ENCODE measurements at regions not wholly inside any gene's neighbourhood (a gene's known extent, or its start where the extent isn't known, plus 50 kb on each side); places are given as distances from the start of the nearest gene placed in this dataset.
"Not testable (repeated sequence)": the region's sequence is repeated elsewhere in the genome, so short reads cannot be mapped to it uniquely, and the experiment has no call there.

- no peak for DNase-seq
- Histone ChIP-seq H3K4me3 (ENCODE audit: insufficient read depth, low read depth, low read length) (no peak overlapping the region), H3K27me3 (ENCODE audit: control insufficient read depth, insufficient read depth, low read length) (no peaks in the 10 kb centered on the region), H3K36me3 (replicated peaks; ENCODE audit: control insufficient read depth, insufficient read depth, low read length) (no peaks in the 10 kb centered on the region)
These were observed 368.1 kb upstream of the NOCT start for GRCh38 chr4:138647433-138647832.

- no peaks in the 10 kb centered on the region for H3K36me3 ChIP-seq (replicated peaks; ENCODE audit: control insufficient read depth, insufficient read depth, low read length)
- no peaks in the 10 kb centered on the region for H3K27me3 ChIP-seq (ENCODE audit: control insufficient read depth, insufficient read depth, low read length)
- no peak overlapping the region for H3K4me3 ChIP-seq (ENCODE audit: insufficient read depth, low read depth, low read length)
- no peak for DNase-seq
These were observed 369.2 kb upstream of the NOCT start for GRCh38 chr4:138646383-138646782.

DNA sequence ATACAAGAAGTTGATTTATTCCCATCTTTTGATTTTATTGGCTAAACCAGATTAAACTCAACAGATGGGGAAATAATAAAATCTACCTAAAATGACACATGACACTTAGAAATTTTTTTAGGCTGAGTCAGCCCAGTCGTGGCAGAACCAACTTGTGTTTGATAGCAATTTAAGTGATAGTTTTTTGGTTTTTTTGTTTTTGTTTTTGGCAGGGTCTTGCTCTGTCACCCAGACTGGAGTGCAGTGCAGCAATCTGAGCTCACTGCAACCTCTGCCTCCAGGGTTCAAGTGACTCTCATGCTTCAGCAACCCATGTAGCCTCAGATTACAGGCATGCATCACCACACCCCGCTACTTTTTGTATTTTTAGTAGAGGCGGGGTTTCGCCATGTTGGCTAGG lies 370.3 kb upstream of the NOCT start:
- no peak for DNase-seq
- Histone ChIP-seq H3K4me3 (ENCODE audit: insufficient read depth, low read depth, low read length) (no peak overlapping the region), H3K27me3 (ENCODE audit: control insufficient read depth, insufficient read depth, low read length) (no peaks in the 10 kb centered on the region), H3K36me3 (replicated peaks; ENCODE audit: control insufficient read depth, insufficient read depth, low read length) (no peaks in the 10 kb centered on the region)

GRCh38 chr4:138644322-138644721 lies 371.3 kb upstream of the NOCT start:
- DNase-seq, result no peak
- Histone ChIP-seq H3K27me3 (ENCODE audit: control insufficient read depth, insufficient read depth, low read length) (no peaks in the 10 kb centered on the region), H3K4me3 (ENCODE audit: insufficient read depth, low read depth, low read length) (no peak overlapping the region), H3K36me3 (replicated peaks; ENCODE audit: control insufficient read depth, insufficient read depth, low read length) (no peaks in the 10 kb centered on the region)

DNA sequence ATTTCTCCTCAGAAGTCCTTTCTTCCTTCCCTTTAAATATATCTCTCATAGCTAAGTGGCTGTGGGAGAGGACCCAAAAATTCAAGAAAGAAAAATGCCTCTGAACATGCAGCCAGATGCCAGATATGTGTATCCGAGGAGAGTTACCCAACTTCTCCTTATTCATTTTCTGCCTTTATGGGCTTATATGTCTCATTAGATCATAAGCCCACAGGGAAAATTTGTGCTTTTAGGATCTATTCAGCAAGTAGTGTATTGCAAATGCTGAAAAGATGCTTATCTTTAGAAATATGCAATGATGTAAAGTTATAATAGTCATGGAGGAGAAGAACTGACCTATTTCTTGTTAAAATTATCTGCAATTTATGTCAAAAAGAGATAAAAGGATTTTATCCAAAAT lies 371.8 kb upstream of the NOCT start:
- Histone ChIP-seq H3K36me3 (replicated peaks; ENCODE audit: control insufficient read depth, insufficient read depth, low read length) (no peaks in the 10 kb centered on the region), H3K4me3 (ENCODE audit: insufficient read depth, low read depth, low read length) (no peak overlapping the region), H3K27me3 (ENCODE audit: control insufficient read depth, insufficient read depth, low read length) (no peaks in the 10 kb centered on the region)
- no peak for DNase-seq

DNA sequence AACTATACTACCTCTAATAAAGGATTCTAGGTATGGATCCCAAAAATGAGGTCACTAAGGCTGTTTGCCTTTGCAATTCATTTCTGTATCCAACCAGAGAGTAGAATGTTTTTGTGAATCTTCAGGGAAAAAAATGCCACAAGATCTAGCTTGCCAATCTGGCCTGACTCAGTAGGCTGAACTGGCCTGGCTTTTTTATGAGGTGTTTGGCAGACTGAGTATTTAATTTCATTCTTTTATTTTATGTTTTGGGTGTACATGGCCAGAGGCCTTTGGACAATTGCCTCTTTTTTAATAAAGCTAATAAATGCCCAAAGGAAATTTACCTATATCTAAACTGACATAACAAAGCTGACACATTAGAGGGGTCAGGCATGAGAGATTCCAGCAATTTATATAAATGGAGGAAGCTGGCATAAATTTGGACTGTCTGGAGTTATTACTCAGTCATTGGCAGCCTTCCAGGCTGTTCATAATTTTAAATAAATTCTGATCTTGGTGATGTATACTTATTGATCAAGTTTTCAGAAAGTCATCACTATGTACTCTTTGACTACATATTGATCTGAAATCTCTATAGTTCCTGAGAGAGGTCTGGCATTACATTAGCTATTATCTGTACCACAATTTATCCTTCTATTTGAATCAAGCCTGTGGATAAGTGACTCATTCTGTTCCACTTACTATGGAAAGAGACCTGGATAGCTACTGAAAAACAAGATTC lies 376.4 kb upstream of the NOCT start:
- Histone ChIP-seq H3K27me3 (ENCODE audit: control insufficient read depth, insufficient read depth, low read length) (no peaks in the 10 kb centered on the region), H3K36me3 (replicated peaks; ENCODE audit: control insufficient read depth, insufficient read depth, low read length) (no peaks in the 10 kb centered on the region), H3K4me3 (ENCODE audit: insufficient read depth, low read depth, low read length) (no peak overlapping the region)
- no peak for DNase-seq

DNA sequence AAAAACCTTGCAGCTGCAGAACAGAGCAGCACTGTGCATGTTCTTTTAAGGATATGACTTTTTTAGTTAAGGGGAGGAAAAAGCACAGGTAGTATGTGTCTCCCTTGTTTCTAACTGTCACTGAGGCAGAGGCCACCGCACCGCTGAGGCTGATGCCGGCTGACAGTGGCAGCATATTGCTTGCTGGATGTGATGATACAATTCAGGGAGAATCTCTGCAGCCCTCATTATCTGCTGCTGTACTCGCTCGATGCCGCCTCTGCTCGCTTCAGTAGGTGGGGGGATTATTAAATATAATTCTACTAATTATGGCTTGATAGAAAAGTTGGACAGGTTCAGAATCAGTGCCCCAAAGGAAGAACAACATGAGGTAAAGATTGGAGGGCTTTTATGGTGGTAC lies 378.8 kb upstream of the NOCT start:
- H3K36me3 ChIP-seq (replicated peaks; ENCODE audit: control insufficient read depth, insufficient read depth, low read length), result no peaks in the 10 kb centered on the region
- no peak overlapping the region for H3K4me3 ChIP-seq (ENCODE audit: insufficient read depth, low read depth, low read length)
- DNase-seq, result no peak
- no peaks in the 10 kb centered on the region for H3K27me3 ChIP-seq (ENCODE audit: control insufficient read depth, insufficient read depth, low read length)

DNA sequence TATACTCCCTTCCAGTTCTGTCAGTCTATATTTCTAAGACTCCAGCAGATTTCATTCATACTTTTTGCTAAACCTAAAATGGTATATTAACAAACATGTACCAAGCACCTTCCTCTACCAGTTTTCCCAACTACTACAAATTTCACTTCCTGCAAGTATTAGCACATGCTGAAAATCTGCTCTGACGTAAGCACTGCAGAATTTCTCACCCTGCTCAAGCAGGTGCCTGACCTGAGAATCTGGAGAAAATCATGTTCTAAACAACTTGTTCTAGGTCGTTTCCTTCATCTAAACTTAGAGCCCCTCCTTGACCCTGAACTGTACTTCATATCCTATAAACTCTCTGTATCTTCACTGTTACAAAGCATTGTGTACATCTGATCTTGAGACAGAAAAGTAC lies 380.7 kb upstream of the NOCT start:
- DNase-seq, result no peak

DNA sequence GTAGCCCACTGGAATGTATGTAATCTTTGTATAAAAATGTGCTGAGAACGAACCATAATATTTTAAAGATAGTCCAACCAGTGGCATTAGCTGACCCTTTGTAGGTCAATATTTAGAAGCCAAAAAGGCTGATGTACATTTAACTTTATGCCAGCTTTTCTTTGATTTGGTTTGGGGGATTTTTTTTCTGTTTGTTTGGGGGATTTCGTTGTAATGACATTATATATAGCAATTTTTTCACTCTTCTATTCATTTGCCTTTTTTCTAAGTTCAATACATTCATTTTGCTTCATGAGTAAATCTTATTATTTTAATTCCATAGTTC lies 382.0 kb upstream of the NOCT start:
- H3K4me3 ChIP-seq (ENCODE audit: insufficient read depth, low read depth, low read length), result no peak overlapping the region
- H3K27me3 ChIP-seq (ENCODE audit: control insufficient read depth, insufficient read depth, low read length), result no peaks in the 10 kb centered on the region
- DNase-seq, result no peak
- H3K36me3 ChIP-seq (replicated peaks; ENCODE audit: control insufficient read depth, insufficient read depth, low read length), result no peaks in the 10 kb centered on the region

More for the DNA sequence above, 380.7 kb upstream of the NOCT start:
- Histone ChIP-seq H3K27me3 (ENCODE audit: control insufficient read depth, insufficient read depth, low read length) (no peaks in the 10 kb centered on the region), H3K36me3 (replicated peaks; ENCODE audit: control insufficient read depth, insufficient read depth, low read length) (no peaks in the 10 kb centered on the region), H3K4me3 (ENCODE audit: insufficient read depth, low read depth, low read length) (no peak overlapping the region)

- Histone ChIP-seq H3K4me3 (ENCODE audit: insufficient read depth, low read depth, low read length) (no peak overlapping the region), H3K27me3 (ENCODE audit: control insufficient read depth, insufficient read depth, low read length) (no peaks in the 10 kb centered on the region), H3K36me3 (replicated peaks; ENCODE audit: control insufficient read depth, insufficient read depth, low read length) (no peaks in the 10 kb centered on the region)
- no peak for DNase-seq
These were observed 382.6 kb upstream of the NOCT start for GRCh38 chr4:138632856-138633579.

GRCh38 chr4:138630666-138631065 lies 384.9 kb upstream of the NOCT start:
- H3K4me3 ChIP-seq (ENCODE audit: insufficient read depth, low read depth, low read length), result no peak overlapping the region
- no peak for DNase-seq
- H3K27me3 ChIP-seq (ENCODE audit: control insufficient read depth, insufficient read depth, low read length), result no peaks in the 10 kb centered on the region

DNA sequence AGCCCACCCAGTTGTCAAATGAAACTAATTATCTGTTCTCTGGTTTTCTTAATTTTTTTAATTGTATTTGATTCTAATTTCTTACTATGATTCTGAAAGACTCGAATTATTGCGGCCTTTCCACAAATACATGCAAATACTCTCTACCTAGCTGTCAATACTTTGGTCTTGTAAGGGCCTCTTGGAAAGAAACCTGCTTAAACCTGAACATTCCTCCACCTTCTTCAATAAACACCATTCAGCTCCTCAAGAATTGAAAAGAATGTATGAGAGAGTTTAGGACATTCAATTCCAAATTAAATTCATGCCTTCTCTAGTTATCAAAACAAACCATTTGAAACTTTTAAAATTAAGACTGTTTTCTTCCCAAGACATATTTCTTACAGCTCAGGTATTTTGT lies 385.9 kb upstream of the NOCT start:
- Histone ChIP-seq H3K36me3 (replicated peaks; ENCODE audit: control insufficient read depth, insufficient read depth, low read length) (no peaks in the 10 kb centered on the region), H3K27me3 (ENCODE audit: control insufficient read depth, insufficient read depth, low read length) (no peaks in the 10 kb centered on the region), H3K4me3 (ENCODE audit: insufficient read depth, low read depth, low read length) (no peak overlapping the region)
- DNase-seq, result no peak

More at GRCh38 chr4:138630666-138631065, 384.9 kb upstream of the NOCT start:
- H3K36me3 ChIP-seq (replicated peaks; ENCODE audit: control insufficient read depth, insufficient read depth, low read length), result no peaks in the 10 kb centered on the region

GRCh38 chr4:138627096-138627495 lies 384.9 kb upstream of the SLC7A11 start:
- H3K4me3 ChIP-seq (ENCODE audit: insufficient read depth, low read depth, low read length), result no peak overlapping the region
- no peaks in the 10 kb centered on the region for H3K27me3 ChIP-seq (ENCODE audit: control insufficient read depth, insufficient read depth, low read length)
- no peaks in the 10 kb centered on the region for H3K36me3 ChIP-seq (replicated peaks; ENCODE audit: control insufficient read depth, insufficient read depth, low read length)
- DNase-seq, result no peak

GRCh38 chr4:138622362-138622761 lies 380.2 kb upstream of the SLC7A11 start:
- not testable (repeated sequence) for H3K4me3 ChIP-seq (ENCODE audit: insufficient read depth, low read depth, low read length); DNase-seq; H3K36me3 ChIP-seq (replicated peaks; ENCODE audit: control insufficient read depth, insufficient read depth, low read length); H3K27me3 ChIP-seq (ENCODE audit: control insufficient read depth, insufficient read depth, low read length)

- H3K36me3 ChIP-seq (replicated peaks; ENCODE audit: control insufficient read depth, insufficient read depth, low read length), result no peaks in the 10 kb centered on the region
- H3K27me3 ChIP-seq (ENCODE audit: control insufficient read depth, insufficient read depth, low read length), result no peaks in the 10 kb centered on the region
- H3K4me3 ChIP-seq (ENCODE audit: insufficient read depth, low read depth, low read length), result no peak overlapping the region
- no peak for DNase-seq
These were observed 374.6 kb upstream of the SLC7A11 start for GRCh38 chr4:138616775-138617174.
